Ishikawa (cell line): ENCODE measurements at regions not wholly inside any gene's neighbourhood (a gene's known extent, or its start where the extent isn't known, plus 50 kb on each side); places are given as distances from the start of the nearest gene placed in this dataset.

Source experiments
- CEBPB ChIP-seq: IDR thresholded peaks from 2 replicates; pipeline ENCODE4 v1.6.1; 2012
- CREB1 ChIP-seq: IDR thresholded peaks from 2 replicates; pipeline ENCODE4 v1.6.1; 2012; ENCODE audit warnings: low read depth
- EGR1 ChIP-seq: IDR thresholded peaks from 2 replicates; pipeline ENCODE4 v1.6.1; 2012
- EP300 ChIP-seq: IDR thresholded peaks from 2 replicates; pipeline ENCODE4 v1.6.1; 2012; ENCODE audit warnings: borderline replicate concordance
- FOXM1 ChIP-seq: IDR thresholded peaks from 2 replicates; pipeline ENCODE4 v1.6.1; 2012; ENCODE audit warnings: low read depth, borderline replicate concordance
- MAX ChIP-seq: IDR thresholded peaks from 2 replicates; pipeline ENCODE4 v1.6.1; 2012
- NFIC ChIP-seq: IDR thresholded peaks from 2 replicates; pipeline ENCODE4 v1.6.1; 2012
- RAD21 ChIP-seq: IDR thresholded peaks from 2 replicates; pipeline ENCODE4 v1.6.1; 2012; ENCODE audit warnings: low read depth
- REST ChIP-seq: IDR thresholded peaks from 2 replicates; pipeline ENCODE4 v1.6.1; 2012; ENCODE audit warnings: low read depth, mild to moderate bottlenecking
- TAF1 ChIP-seq: IDR thresholded peaks from 2 replicates; pipeline ENCODE4 v1.6.1; 2012; ENCODE audit warnings: low read depth, mild to moderate bottlenecking
- TCF12 ChIP-seq: IDR thresholded peaks from 2 replicates; pipeline ENCODE4 v1.6.1; 2012; ENCODE audit warnings: low read depth
- TEAD4 ChIP-seq: IDR thresholded peaks from 2 replicates; pipeline ENCODE4 v1.6.1; 2012
- USF1 ChIP-seq: IDR thresholded peaks from 2 replicates; pipeline ENCODE4 v1.6.1; 2012
- YY1 ChIP-seq: IDR thresholded peaks from 2 replicates; pipeline ENCODE4 v1.6.1; 2012; ENCODE audit warnings: low read depth
- ZBTB7A ChIP-seq: IDR thresholded peaks from 2 replicates; pipeline ENCODE4 v1.6.1; 2012; ENCODE audit warnings: low read depth

- no peak for TF ChIP-seq RAD21
- no peak for TF ChIP-seq EP300
These were observed 539.2 kb downstream of the TLE1 start for GRCh38 chr9:81150016-81150625.

GRCh38 chr9:81146684-81147337 is 542.5 kb downstream of the TLE1 start:
- TF ChIP-seq TCF12 (no peak), MAX (no peak), REST (no peak), CREB1 (no peak), CEBPB (no peak), ZBTB7A (no peak), TEAD4 (no peak), FOXM1 (no peak), EP300 (no peak), USF1 (no peak), EGR1 (no peak), YY1 (no peak), TAF1 (no peak), RAD21 (no peak), NFIC (no peak)

- TF ChIP-seq FOXM1 (no peak), CREB1 (no peak), YY1 (no peak), NFIC (no peak), RAD21 (no peak), REST (no peak), ZBTB7A (no peak), TAF1 (no peak), TCF12 (no peak), USF1 (no peak), CEBPB (no peak), MAX (no peak), TEAD4 (no peak), EGR1 (no peak)
These were observed 543.1 kb downstream of the TLE1 start for GRCh38 chr9:81146241-81146640.

- no peak for TF ChIP-seq ZBTB7A
These were observed 543.9 kb downstream of the TLE1 start for GRCh38 chr9:81145331-81145963.

GRCh38 chr9:81141961-81142360 is 547.4 kb downstream of the TLE1 start:
- TF ChIP-seq ZBTB7A (no peak), EP300 (no peak), CEBPB (no peak), TEAD4 (no peak), USF1 (no peak), TAF1 (no peak), CREB1 (no peak), NFIC (no peak), RAD21 (no peak), REST (no peak)
